Spleen (tissue), 11 donors: ENCODE measurements at regions not wholly inside any gene's neighbourhood (a gene's known extent, or its start where the extent isn't known, plus 50 kb on each side); places are given as distances from the start of the nearest gene placed in this dataset.

Source experiments
- DNase-seq: peaks from one replicate; pipeline ENCODE4 v3.0.0-alpha.2; 2020
- H3K27ac ChIP-seq, 8 donors: fragments of 200-600 bp; sonication (generic) in 7 of 8; 1 replicate in 4 of 8; 2 replicates in 4 of 8; pipeline versions ENCODE4 v1.5.0 to v1.8.0; 2016 to 2021; ENCODE audit warnings: inconsistent platforms in 4 of 8, mild to moderate bottlenecking in 4 of 8, moderate library complexity in 1 of 8
- H3K27me3 ChIP-seq, 7 donors: fragments of 200-600 bp; sonication (generic) in 6 of 7; replicated peaks in 1 of 7; 1 replicate in 4 of 7; 2 replicates in 3 of 7; pipeline versions ENCODE4 v1.5.0 to v1.8.0; 2016 to 2021; ENCODE audit warnings: inconsistent platforms in 3 of 7, mild to moderate bottlenecking in 1 of 7
- H3K36me3 ChIP-seq, 6 donors: fragments of 200-600 bp; sonication (generic) in 5 of 6; 1 replicate in 4 of 6; 2 replicates in 2 of 6; pipeline versions ENCODE4 v1.5.0 to v1.8.0; 2016 to 2021; ENCODE audit warnings: inconsistent platforms in 2 of 6
- H3K4me1 ChIP-seq, 6 donors: fragments of 200-600 bp; sonication (generic) in 5 of 6; 1 replicate in 3 of 6; 2 replicates in 3 of 6; pipeline versions ENCODE4 v1.5.0 to v1.8.0; 2016 to 2021; ENCODE audit warnings: inconsistent platforms in 3 of 6
- H3K4me3 ChIP-seq, 8 donors: fragments of 200-600 bp; sonication (generic) in 7 of 8; 1 replicate in 4 of 8; 2 replicates in 4 of 8; pipeline versions ENCODE4 v1.5.0 to v1.8.0; 2016 to 2021; ENCODE audit warnings: inconsistent platforms in 4 of 8, mild to moderate bottlenecking in 4 of 8, moderate library complexity in 2 of 8
- H3K9me3 ChIP-seq, 8 donors: fragments of 200-600 bp; sonication (generic) in 7 of 8; 1 replicate in 4 of 8; 2 replicates in 4 of 8; pipeline versions ENCODE4 v1.5.0 to v1.8.0; 2016 to 2021; ENCODE audit warnings: inconsistent platforms in 4 of 8
- POLR2A ChIP-seq, 3 donors: fragments of 450-650 bp; IDR thresholded peaks; one replicate each; pipeline ENCODE4 v1.5.1; 2017; ENCODE audit warnings: antibody characterized with exemption in 3 of 3, mild to moderate bottlenecking in 1 of 3
- POLR2AphosphoS5 ChIP-seq, 3 donors: sonication (generic); formaldehyde crosslinking; IDR thresholded peaks; one replicate each; pipeline ENCODE4 v1.5.1; 2017; ENCODE audit warnings: antibody characterized with exemption in 3 of 3
- WGBS, 5 donors: extraction: QIAGEN DNeasy Blood & Tissue Kit in 3 of 5; methylation state at CpG; one replicate each; pipeline versions ENCODE4 v1.1.5 to v1.1.7; 2013 to 2018; 5-methylcytosine and 5-hydroxymethylcytosine counted together
- intact Hi-C: fragments of 100-400 bp; cut with DNase I; formaldehyde crosslinking; loops from one replicate; pipeline ENCODE4 v1.15.0; 2023; ENCODE audit warnings: low total_unique reads
- TF ChIP-seq, protein P1 (sequence below), 11 experiments: fragments of 200-600 bp in 7 of 11; fragments of 450-650 bp in 4 of 11; sonication (generic) in 4 of 11; IDR thresholded peaks in 8 of 11; conservative IDR thresholded peaks in 3 of 11; 1 replicate in 7 of 11; 2 replicates in 4 of 11; pipeline versions ENCODE4 v1.4.0 to v1.8.0; 2016 to 2021; ENCODE audit warnings: antibody characterized with exemption in 11 of 11, inconsistent platforms in 4 of 11, mild to moderate bottlenecking in 1 of 11
- donor health status: healthy with polysubstance abuse.
- donor health status: DM: no; HTN: no; CAD: no; lungs with moderate emphysema.
- donor health status: DM: no; HTN: no; CAD: no.
- donor health status: Bipolar disorder and iron deficiency.
- donor health status: healthy.
- donor health status: DM: no; HTN: no; CAD: no.
- donor health status: DM: yes; HTN: yes; CAD: no.

- Histone ChIP-seq H3K27ac (no peak overlapping the region), H3K4me3 (no peak overlapping the region), H3K9me3 (peaks cover 0 to 62% (median 33%) of the 10 kb centered on the region in 8 donors), H3K27me3 (no peaks in the 10 kb centered on the region), H3K36me3 (no peaks in the 10 kb centered on the region), H3K4me1 (no peaks in the 10 kb centered on the region)
- no peak for DNase-seq
- intact Hi-C loops = no loop called here
- 65 to 88% (median 69%) methylated on average over 1 of the region's 1 CpG for WGBS, 5 donors
- TF ChIP-seq POLR2AphosphoS5 (IDR thresholded peaks at IDR 0.05) = no peak
- TF ChIP-seq POLR2A (IDR thresholded peaks at IDR 0.05) = no peak
- TF ChIP-seq, protein P1, sequence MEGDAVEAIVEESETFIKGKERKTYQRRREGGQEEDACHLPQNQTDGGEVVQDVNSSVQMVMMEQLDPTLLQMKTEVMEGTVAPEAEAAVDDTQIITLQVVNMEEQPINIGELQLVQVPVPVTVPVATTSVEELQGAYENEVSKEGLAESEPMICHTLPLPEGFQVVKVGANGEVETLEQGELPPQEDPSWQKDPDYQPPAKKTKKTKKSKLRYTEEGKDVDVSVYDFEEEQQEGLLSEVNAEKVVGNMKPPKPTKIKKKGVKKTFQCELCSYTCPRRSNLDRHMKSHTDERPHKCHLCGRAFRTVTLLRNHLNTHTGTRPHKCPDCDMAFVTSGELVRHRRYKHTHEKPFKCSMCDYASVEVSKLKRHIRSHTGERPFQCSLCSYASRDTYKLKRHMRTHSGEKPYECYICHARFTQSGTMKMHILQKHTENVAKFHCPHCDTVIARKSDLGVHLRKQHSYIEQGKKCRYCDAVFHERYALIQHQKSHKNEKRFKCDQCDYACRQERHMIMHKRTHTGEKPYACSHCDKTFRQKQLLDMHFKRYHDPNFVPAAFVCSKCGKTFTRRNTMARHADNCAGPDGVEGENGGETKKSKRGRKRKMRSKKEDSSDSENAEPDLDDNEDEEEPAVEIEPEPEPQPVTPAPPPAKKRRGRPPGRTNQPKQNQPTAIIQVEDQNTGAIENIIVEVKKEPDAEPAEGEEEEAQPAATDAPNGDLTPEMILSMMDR (IDR thresholded peaks at IDR 0.05 in 8 of 11, conservative IDR thresholded peaks at IDR 0.05 in 3 of 11) = no peak
Observed at GRCh38 chr2:183505911-183506310, 381.7 kb downstream of the NUP35 start.

GRCh38 chr2:183511154-183511553, 386.9 kb downstream of the NUP35 start:
- no peaks in the 10 kb centered on the region for H3K27me3 ChIP-seq
- DNase-seq = no peak
- H3K36me3 ChIP-seq = no peaks in the 10 kb centered on the region
- intact Hi-C loops = no loop called here
- H3K27ac ChIP-seq = no peak overlapping the region
- WGBS, 5 donors = 62 to 100% (median 85%) methylated on average over 2 to 3 of the region's 3 CpGs
- H3K4me3 ChIP-seq = no peak overlapping the region
- TF ChIP-seq POLR2AphosphoS5 (IDR thresholded peaks at IDR 0.05) (no peak), POLR2A (IDR thresholded peaks at IDR 0.05) (no peak)
- TF ChIP-seq, protein P1 (IDR thresholded peaks at IDR 0.05 in 8 of 11, conservative IDR thresholded peaks at IDR 0.05 in 3 of 11) = no peak
- no peaks in the 10 kb centered on the region for H3K4me1 ChIP-seq
- H3K9me3 ChIP-seq = peaks cover 0 to 45% (median 37%) of the 10 kb centered on the region in 8 donors

- Histone ChIP-seq H3K4me1 (no peaks in the 10 kb centered on the region), H3K4me3 (no peak overlapping the region), H3K27ac (no peak overlapping the region), H3K36me3 (no peaks in the 10 kb centered on the region), H3K27me3 (no peaks in the 10 kb centered on the region), H3K9me3 (peaks cover 0 to 3% (median 0%) of the 10 kb centered on the region in 8 donors)
- WGBS, 5 donors = 74 to 93% (median 82%) methylated on average over 1 of the region's 1 CpG
- intact Hi-C loops = no loop called here
- TF ChIP-seq POLR2A (IDR thresholded peaks at IDR 0.05) (no peak), POLR2AphosphoS5 (IDR thresholded peaks at IDR 0.05) (no peak)
- TF ChIP-seq, protein P1 (IDR thresholded peaks at IDR 0.05 in 8 of 11, conservative IDR thresholded peaks at IDR 0.05 in 3 of 11) = no peak
- no peak for DNase-seq
Observed at GRCh38 chr2:183519371-183520056, 395.3 kb downstream of the NUP35 start.

DNA sequence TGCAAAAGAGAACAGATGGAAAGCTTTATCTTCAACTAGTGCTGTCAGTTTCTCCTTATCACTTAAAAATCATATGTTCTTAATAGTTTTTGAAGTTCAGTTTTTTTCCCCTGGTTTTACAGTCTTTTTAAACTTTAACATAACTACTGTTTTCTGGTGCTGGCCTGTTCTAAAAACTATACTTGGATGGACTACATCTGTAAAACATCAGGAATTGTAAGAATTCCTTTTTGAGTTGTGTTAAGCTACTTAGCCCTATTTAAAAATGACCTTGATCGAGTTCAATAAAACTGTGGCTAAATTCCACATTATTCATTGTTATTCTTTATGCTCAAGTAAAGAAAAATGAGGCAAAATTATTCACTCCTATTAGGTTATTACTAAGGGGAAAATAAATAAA, 397.7 kb downstream of the NUP35 start:
- 55 to 74% (median 67%) methylated on average over 1 of the region's 1 CpG for WGBS, 5 donors
- Histone ChIP-seq H3K9me3 (peaks cover 0 to 3% (median 0%) of the 10 kb centered on the region in 8 donors), H3K27me3 (no peaks in the 10 kb centered on the region), H3K36me3 (no peaks in the 10 kb centered on the region), H3K4me3 (no peak overlapping the region), H3K27ac (no peak overlapping the region), H3K4me1 (no peaks in the 10 kb centered on the region)
- no peak for TF ChIP-seq POLR2A (IDR thresholded peaks at IDR 0.05)
- TF ChIP-seq POLR2AphosphoS5 (IDR thresholded peaks at IDR 0.05) = no peak
- TF ChIP-seq, protein P1 (IDR thresholded peaks at IDR 0.05 in 8 of 11, conservative IDR thresholded peaks at IDR 0.05 in 3 of 11) = no peak
- intact Hi-C loops = no loop called here
- no peak for DNase-seq
